ENCODE measurements at regions not wholly inside any gene's neighbourhood (a gene's known extent, or its start where the extent isn't known, plus 50 kb on each side); places are given as distances from the start of the nearest gene placed in this dataset.

- TF ChIP-seq CEBPB (IDR thresholded peaks at IDR 0.05) (no peak), CTCF (IDR thresholded peaks at IDR 0.05) (no peak), MAX (IDR thresholded peaks at IDR 0.05) (no peak), RAD21 (conservative IDR thresholded peaks at IDR 0.05 in 1 of 2, IDR thresholded peaks at IDR 0.05 in 1 of 2) (no peak)
Observed at GRCh38 chr4:111537871-111538270, 607.4 kb upstream of the FAM241A start.
